ENCODE measurements at regions not wholly inside any gene's neighbourhood (a gene's known extent, or its start where the extent isn't known, plus 50 kb on each side); places are given as distances from the start of the nearest gene placed in this dataset.
A peak's percentile ranks its signal among the peaks of the same experiment; 100 is the strongest.

GRCh38 chr5:116754556-116754955 is 179.9 kb upstream of the SEMA6A start (continued):
- no peak for TF ChIP-seq ZNF274 (IDR thresholded peaks at IDR 0.05; ENCODE audit: insufficient read depth, insufficient read length)
- no peak for TF ChIP-seq NFYB (IDR thresholded peaks at IDR 0.05; ENCODE audit: insufficient read depth, low read depth, low read length)
- no peak for TF ChIP-seq PAX5 (IDR thresholded peaks at IDR 0.05; ENCODE audit: borderline replicate concordance, low read depth, low read length)

DNA sequence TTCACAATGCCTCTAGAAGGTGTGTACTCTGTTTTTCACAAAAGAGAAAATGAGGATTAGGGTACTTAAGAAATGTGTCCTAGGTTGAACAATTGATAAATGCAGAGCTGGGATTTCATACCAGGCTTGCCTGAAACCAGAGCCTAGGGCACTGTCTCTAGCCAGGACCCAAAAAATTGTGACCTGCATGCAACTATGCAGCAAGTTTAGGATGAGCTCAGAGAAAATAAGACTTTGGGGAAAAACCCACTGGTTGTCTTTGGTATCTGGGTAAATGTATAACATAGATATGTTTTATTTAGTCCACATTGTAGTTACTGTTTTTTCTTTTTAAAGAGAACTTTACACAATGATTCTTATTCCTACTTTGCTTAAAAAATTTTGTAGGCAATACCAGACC is 177.1 kb upstream of the SEMA6A start:
- Histone ChIP-seq H3K27ac (ENCODE audit: control insufficient read depth, insufficient read depth) (no peak overlapping the region), H3K27me3 (replicated peaks in 1 of 2; ENCODE audit: control insufficient read depth in 2 of 2, insufficient read depth in 2 of 2, low read length in 1 of 2) (no peaks in the 10 kb centered on the region), H3K4me1 (ENCODE audit: control insufficient read depth, insufficient read depth, low read length) (no peaks in the 10 kb centered on the region), H2AFZ (ENCODE audit: control insufficient read depth, low read depth, low read length) (no peak overlapping the region), H3K9ac (ENCODE audit: control insufficient read depth, insufficient read depth, low read length) (no peak overlapping the region), H3K36me3 (ENCODE audit: control insufficient read depth in 2 of 2, insufficient read depth in 2 of 2, low read length in 1 of 2) (no peaks in the 10 kb centered on the region), H3K9me3 (replicated peaks; ENCODE audit: control insufficient read depth, insufficient read depth, low read length) (peaks cover 3% of the 10 kb centered on the region; the same call in 2 of the 3 replicates), H3K79me2 (ENCODE audit: control insufficient read depth, insufficient read depth, low read length) (no peaks in the 10 kb centered on the region), H3K4me2 (ENCODE audit: control insufficient read depth, insufficient read depth) (no peak overlapping the region), H3K4me3 (no peak overlapping the region), H4K20me1 (ENCODE audit: control insufficient read depth, insufficient read depth) (no peaks in the 10 kb centered on the region)
- RAD21 ChIA-PET (ENCODE audit: unreplicated experiment) = interaction anchor here (0.6 to 1.8 kb wide), 9 partner anchors 12 to 184 kb away, joined by 3 to 7 read pairs (median 5); no protein-coding TSS in a partner anchor
- intact Hi-C loops (cut with micrococcal nuclease; ENCODE audit: unreplicated experiment) (no loop called here), in situ Hi-C loops (cut with MboI) (no loop called here)
- no peak for FAIRE-seq
- CTCF ChIA-PET = interaction anchor here (1.1 to 2.5 kb wide), 7 partner anchors 9 to 175 kb away, joined by 3 to 11 read pairs (median 5); no protein-coding TSS in a partner anchor
- BruUV-seq (replicated peaks) = no TSS peak
- peak; percentile 54 for ATAC-seq
- POLR2A ChIA-PET = interaction anchor here (0.5 to 2.0 kb wide), 3 partner anchors 11 to 16 kb away, joined by 3 to 7 read pairs (median 3); no protein-coding TSS in a partner anchor
- SMC1A ChIA-PET (ENCODE audit: uncharacterized antibody, unreplicated experiment) = interaction anchor here (0.9 to 3.3 kb wide), 10 partner anchors 11 to 173 kb away, joined by 3 to 25 read pairs (median 6); no protein-coding TSS in a partner anchor
- no peak for DNase-seq (ENCODE audit: low read depth, low spot score)
- TF ChIP-seq SP1 (IDR thresholded peaks at IDR 0.05; ENCODE audit: low read depth, low read length) (no peak), PML (IDR thresholded peaks at IDR 0.05; ENCODE audit: low read length) (no peak), HCFC1 (IDR thresholded peaks at IDR 0.05; ENCODE audit: low read length) (no peak), ZBED1 (IDR thresholded peaks at IDR 0.05; ENCODE audit: borderline replicate concordance) (no peak), REST (IDR thresholded peaks at IDR 0.05; ENCODE audit: low read depth, low read length) (no peak), YY1 (IDR thresholded peaks at IDR 0.05; ENCODE audit: low read depth, low read length) (no peak), SKIL (IDR thresholded peaks at IDR 0.05; ENCODE audit: low read depth, poor library complexity, severe bottlenecking) (no peak), CBX5 (IDR thresholded peaks at IDR 0.05; ENCODE audit: low read depth) (no peak), TCF3 (IDR thresholded peaks at IDR 0.05; ENCODE audit: borderline replicate concordance, insufficient read depth, low read depth, low read length) (no peak), MTA2 (IDR thresholded peaks at IDR 0.05; ENCODE audit: low read depth) (no peak), EGR1 (IDR thresholded peaks at IDR 0.05; ENCODE audit: borderline replicate concordance in 1 of 2, low read depth in 2 of 2, low read length in 2 of 2) (no peak), ZBTB33 (IDR thresholded peaks at IDR 0.05) (no peak), BMI1 (IDR thresholded peaks at IDR 0.05; ENCODE audit: borderline replicate concordance) (no peak), KLF5 (IDR thresholded peaks at IDR 0.05; ENCODE audit: partially characterized antibody) (no peak), ASH2L (IDR thresholded peaks at IDR 0.05; ENCODE audit: borderline replicate concordance, low read depth) (no peak)

All from GM12878 (cell line).